Fibroblast of the aortic adventitia (primary cell): ENCODE measurements at regions not wholly inside any gene's neighbourhood (a gene's known extent, or its start where the extent isn't known, plus 50 kb on each side); places are given as distances from the start of the nearest gene placed in this dataset.

Experiments
- DNase-seq: peaks from one replicate; pipeline ENCODE4 v3.0.0-alpha.2; 2010; ENCODE audit warnings: low read depth
- H3K4me3 ChIP-seq: 2 replicates; pipeline ENCODE4 v1.5.1; 2011; ENCODE audit warnings: low read depth, mild to moderate bottlenecking, control low read depth, low read length, moderate library complexity
- TF ChIP-seq, protein P1 (sequence below): IDR thresholded peaks from 2 replicates; pipeline ENCODE4 v1.5.1; 2011; ENCODE audit warnings: mild to moderate bottlenecking, low read length, control low read depth, inconsistent platforms; ENCODE audit not compliant: insufficient read depth

DNA sequence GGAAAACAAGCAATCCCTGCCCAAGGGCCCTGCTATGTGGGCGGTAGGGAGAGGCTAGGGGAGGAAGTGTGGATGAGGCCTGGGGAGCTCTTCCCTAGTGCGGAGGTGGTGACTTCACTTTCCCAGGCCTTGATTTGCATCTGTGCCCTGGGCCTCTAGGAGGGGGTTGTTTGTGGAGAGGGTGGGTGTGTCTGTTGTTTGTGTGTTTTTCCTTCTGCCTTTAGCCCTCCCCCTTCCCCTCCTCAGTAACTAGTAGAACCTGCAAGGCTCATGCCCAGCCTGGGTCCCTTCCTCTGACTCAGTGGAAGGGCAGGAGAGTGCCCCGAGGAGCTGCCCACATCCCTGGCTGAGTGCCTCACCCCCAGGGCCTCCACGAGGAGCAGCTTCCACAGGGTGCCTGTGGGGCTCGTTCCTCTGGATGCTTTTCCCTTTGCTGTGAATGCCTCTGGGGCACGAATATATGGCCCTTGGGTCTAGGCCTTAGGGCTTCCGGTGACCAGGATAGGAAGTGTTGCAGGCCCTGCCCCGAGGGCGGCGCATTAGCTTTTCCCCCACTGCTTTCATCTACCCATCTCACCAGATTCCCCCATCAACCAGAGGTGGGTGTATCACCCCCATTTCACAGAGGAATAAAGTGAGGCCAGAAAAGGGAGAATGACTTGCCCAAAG, 89.4 kb upstream of the DUSP5 start:
- TF ChIP-seq, protein P1, sequence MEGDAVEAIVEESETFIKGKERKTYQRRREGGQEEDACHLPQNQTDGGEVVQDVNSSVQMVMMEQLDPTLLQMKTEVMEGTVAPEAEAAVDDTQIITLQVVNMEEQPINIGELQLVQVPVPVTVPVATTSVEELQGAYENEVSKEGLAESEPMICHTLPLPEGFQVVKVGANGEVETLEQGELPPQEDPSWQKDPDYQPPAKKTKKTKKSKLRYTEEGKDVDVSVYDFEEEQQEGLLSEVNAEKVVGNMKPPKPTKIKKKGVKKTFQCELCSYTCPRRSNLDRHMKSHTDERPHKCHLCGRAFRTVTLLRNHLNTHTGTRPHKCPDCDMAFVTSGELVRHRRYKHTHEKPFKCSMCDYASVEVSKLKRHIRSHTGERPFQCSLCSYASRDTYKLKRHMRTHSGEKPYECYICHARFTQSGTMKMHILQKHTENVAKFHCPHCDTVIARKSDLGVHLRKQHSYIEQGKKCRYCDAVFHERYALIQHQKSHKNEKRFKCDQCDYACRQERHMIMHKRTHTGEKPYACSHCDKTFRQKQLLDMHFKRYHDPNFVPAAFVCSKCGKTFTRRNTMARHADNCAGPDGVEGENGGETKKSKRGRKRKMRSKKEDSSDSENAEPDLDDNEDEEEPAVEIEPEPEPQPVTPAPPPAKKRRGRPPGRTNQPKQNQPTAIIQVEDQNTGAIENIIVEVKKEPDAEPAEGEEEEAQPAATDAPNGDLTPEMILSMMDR: no peak
- H3K4me3 ChIP-seq: no peak overlapping the region
- DNase-seq: no peak

DNA sequence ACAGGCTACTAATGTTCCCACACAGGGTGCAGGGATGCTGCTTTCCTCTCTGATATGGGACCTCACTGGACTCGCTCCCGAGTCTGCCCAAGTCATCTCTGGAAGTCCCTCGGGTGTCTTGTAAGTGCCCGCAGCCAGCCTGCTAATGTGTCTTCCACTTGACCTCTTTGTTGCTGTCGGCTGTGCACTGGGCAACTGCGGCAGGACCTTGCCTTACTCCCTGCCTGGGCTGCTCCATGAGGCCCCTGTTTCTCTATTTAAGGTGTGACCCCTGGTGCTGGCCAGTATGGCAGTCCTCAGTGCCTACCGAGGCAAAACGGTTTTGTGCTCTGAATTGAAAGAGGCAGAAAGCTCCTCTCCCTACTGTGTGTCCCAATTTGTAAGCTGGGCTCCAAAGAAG, 88.8 kb upstream of the DUSP5 start:
- no peak for DNase-seq
- H3K4me3 ChIP-seq: no peak overlapping the region
- TF ChIP-seq, protein P1: no peak

DNA sequence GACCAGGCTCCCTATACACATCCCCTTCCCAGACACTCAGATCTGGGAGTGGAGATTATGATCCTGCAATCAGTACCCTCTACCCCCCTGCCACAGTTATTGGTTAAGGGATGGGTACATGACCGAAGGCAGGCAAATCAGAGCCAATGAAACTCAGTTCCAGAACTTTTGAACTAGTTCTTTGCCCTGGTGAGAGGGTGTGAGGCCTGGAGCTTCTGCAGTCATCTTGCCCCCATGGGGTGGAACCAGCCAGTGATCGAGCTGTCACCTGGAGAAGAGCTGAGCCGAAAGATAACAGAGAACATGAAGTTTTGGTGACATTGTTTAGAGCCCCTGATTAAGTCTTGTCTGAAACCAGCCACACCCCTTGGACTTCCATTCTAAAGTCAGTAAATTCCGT, 88.2 kb upstream of the DUSP5 start:
- TF ChIP-seq, protein P1: no peak
- DNase-seq: no peak
- H3K4me3 ChIP-seq: no peak overlapping the region

DNA sequence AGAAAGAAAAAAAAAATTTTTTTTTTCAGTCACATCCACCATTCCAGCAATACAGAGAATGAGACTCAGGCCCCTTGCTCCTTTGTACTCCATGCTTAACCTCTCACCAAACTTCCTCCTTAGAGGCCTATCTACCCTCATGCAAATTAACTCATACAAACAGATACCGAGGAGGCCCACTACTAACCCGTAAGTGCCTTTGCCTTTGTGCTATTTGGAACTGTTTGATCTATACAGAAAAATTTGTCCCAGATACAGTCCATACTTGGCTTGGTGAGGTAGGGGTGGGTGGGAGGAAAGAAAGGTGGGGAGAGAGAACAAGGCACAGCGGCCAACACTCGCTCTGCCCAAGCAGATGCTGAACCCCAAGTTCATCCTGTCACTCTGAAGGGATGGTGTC, 87.8 kb upstream of the DUSP5 start:
- no peak for DNase-seq
- H3K4me3 ChIP-seq: no peak overlapping the region
- TF ChIP-seq, protein P1: no peak

DNA sequence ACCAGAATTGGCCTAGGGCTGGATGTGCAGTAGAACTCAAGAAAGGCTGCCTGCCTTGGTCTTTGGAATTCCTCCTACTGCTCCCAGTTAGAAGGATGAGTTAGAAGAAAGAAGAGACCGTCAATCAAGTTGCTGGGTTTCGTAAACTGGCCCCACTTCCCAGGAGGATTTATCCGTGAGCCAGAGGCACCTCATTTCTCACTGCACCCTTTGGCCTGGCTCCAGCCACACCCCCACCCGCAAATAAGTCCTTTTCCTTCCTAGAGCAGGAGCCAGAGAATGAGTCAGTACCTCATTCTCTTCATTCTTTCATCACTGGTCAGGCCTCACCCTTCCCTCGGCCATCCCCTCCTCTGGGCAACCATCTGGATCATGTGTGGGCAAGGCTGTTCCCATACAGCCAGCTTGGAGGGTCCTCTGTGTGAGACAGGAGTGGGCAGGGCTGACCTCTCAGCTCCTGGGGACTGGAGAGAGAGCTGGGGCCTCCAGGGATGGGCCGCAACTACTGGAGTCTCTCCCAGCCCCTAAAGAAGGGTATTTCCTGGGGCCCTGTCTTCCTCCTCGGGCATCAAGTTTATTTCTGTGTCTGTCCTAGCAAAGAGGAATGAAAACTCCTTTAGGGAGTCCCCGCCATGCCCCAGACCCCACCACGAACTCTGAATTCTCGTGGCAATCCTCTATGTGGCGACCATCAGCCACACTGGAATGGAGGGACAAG, 87.2 kb upstream of the DUSP5 start:
- TF ChIP-seq, protein P1: no peak
- DNase-seq: peak; percentile 96
- H3K4me3 ChIP-seq: no peak overlapping the region

DNA sequence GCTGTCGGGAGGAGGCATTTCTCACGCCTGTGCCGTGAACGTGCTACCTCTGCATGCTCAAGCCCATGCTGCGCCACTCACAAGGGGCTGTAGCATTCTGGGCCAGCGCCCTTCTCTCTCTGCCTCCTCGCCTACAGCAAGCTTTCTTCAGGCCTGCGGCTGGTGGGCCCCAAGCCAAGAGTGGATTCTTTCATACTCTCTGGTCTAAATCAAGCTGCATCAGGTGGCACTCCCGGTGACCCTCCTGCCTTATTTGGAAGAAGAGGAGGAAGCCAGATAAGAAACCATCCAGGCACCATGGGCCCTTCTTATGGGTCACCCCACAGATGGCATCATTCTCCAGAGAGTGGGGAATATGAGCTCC, 86.7 kb upstream of the DUSP5 start:
- TF ChIP-seq, protein P1: no peak
- peak; percentile 77 for DNase-seq
- H3K4me3 ChIP-seq: no peak overlapping the region
